SK-N-SH treated with all-trans-retinoic acid at 6 μM for 48 hours (cell line): ENCODE measurements at regions not wholly inside any gene's neighbourhood (a gene's known extent, or its start where the extent isn't known, plus 50 kb on each side); places are given as distances from the start of the nearest gene placed in this dataset.

Experiments used
- ATAC-seq: fragments of 200-7000 bp; cut with Tn5 transposase; 3 replicates; pipeline ENCODE4 v1.9.1; 2020; ENCODE audit warnings: mild to moderate bottlenecking, moderate library complexity
- ARNTL ChIP-seq: fragments of 450-650 bp; formaldehyde crosslinking; IDR thresholded peaks from 2 replicates; pipeline ENCODE4 v1.5.0; 2020; ENCODE audit warnings: low read depth, mild to moderate bottlenecking, moderate library complexity, borderline replicate concordance
- BACH2 ChIP-seq: fragments of 250-450 bp; sonication (Bioruptor Pico); IDR thresholded peaks from 2 replicates; pipeline ENCODE4 v1.9.0; 2021; ENCODE audit warnings: mild to moderate bottlenecking, borderline replicate concordance
- GLIS3 ChIP-seq: fragments of 250-450 bp; sonication (Bioruptor Pico); IDR thresholded peaks from 2 replicates; pipeline ENCODE4 v1.5.0; 2020; ENCODE audit warnings: mild to moderate bottlenecking, moderate library complexity
- ISL1 ChIP-seq: fragments of 250-450 bp; sonication (Bioruptor Pico); IDR thresholded peaks from 2 replicates; pipeline ENCODE4 v2.1.2; 2022; ENCODE audit warnings: mild to moderate bottlenecking, moderate library complexity
- PPARA ChIP-seq: fragments of 250-450 bp; sonication (Bioruptor Pico); IDR thresholded peaks from 2 replicates; pipeline ENCODE4 v1.5.0; 2020; ENCODE audit warnings: mild to moderate bottlenecking, borderline replicate concordance
- RARB ChIP-seq: fragments of 250-450 bp; sonication (Bioruptor Pico); IDR thresholded peaks from 2 replicates; pipeline ENCODE4 v1.8.0; 2021; ENCODE audit warnings: mild to moderate bottlenecking, moderate library complexity
- SNAI2 ChIP-seq: fragments of 250-450 bp; sonication (Bioruptor Pico); IDR thresholded peaks from 2 replicates; pipeline ENCODE4 v1.5.0; 2020; ENCODE audit warnings: mild to moderate bottlenecking, moderate library complexity
- TCF4 ChIP-seq: fragments of 250-450 bp; sonication (Bioruptor Pico); IDR thresholded peaks from 2 replicates; pipeline ENCODE4 v1.8.0; 2021; ENCODE audit warnings: mild to moderate bottlenecking, moderate library complexity, borderline replicate concordance
- TOX ChIP-seq: fragments of 250-450 bp; sonication (Bioruptor Pico); IDR thresholded peaks from 2 replicates; pipeline ENCODE4 v1.8.0; 2021; ENCODE audit warnings: mild to moderate bottlenecking, moderate library complexity, borderline replicate concordance
- ZC3H10 ChIP-seq: fragments of 250-450 bp; sonication (Bioruptor Pico); IDR thresholded peaks from 2 replicates; pipeline ENCODE4 v1.5.1; 2021; ENCODE audit warnings: mild to moderate bottlenecking, moderate library complexity
- ZFP3 ChIP-seq: fragments of 250-450 bp; sonication (Bioruptor Pico); IDR thresholded peaks from 2 replicates; pipeline ENCODE4 v1.5.0; 2020; ENCODE audit warnings: mild to moderate bottlenecking, moderate library complexity
- ZFP30 ChIP-seq: fragments of 450-650 bp; formaldehyde crosslinking; IDR thresholded peaks from 2 replicates; pipeline ENCODE4 v1.5.0; 2022; ENCODE audit warnings: mild to moderate bottlenecking, moderate library complexity
- ZNF565 ChIP-seq: fragments of 450-650 bp; formaldehyde crosslinking; conservative IDR thresholded peaks from 2 replicates; pipeline ENCODE4 v1.5.0; 2020; ENCODE audit warnings: low read depth, mild to moderate bottlenecking, moderate library complexity
- TF ChIP-seq, protein P1 (sequence below): fragments of 250-450 bp; sonication (Bioruptor Pico); IDR thresholded peaks from 2 replicates; pipeline ENCODE4 v1.8.0; 2021; ENCODE audit warnings: low read depth, mild to moderate bottlenecking, moderate library complexity, borderline replicate concordance
- TF ChIP-seq, protein P2 (sequence below): fragments of 250-450 bp; sonication (Bioruptor Pico); IDR thresholded peaks from 2 replicates; pipeline ENCODE4 v1.5.0; 2020; ENCODE audit warnings: mild to moderate bottlenecking, moderate library complexity
- TF ChIP-seq, protein P3 (sequence below): fragments of 250-450 bp; sonication (Bioruptor Pico); IDR thresholded peaks from 2 replicates; pipeline ENCODE4 v1.8.0; 2020; ENCODE audit warnings: mild to moderate bottlenecking, moderate library complexity, borderline replicate concordance
- TF ChIP-seq, protein P4 (sequence below): fragments of 250-450 bp; sonication (Bioruptor Pico); IDR thresholded peaks from 2 replicates; pipeline ENCODE4 v1.5.1; 2021; ENCODE audit warnings: mild to moderate bottlenecking, moderate library complexity
- TF ChIP-seq, protein P5 (sequence below): fragments of 250-450 bp; sonication (Bioruptor Pico); IDR thresholded peaks from 2 replicates; pipeline ENCODE4 v1.5.1; 2020; ENCODE audit warnings: low read depth, mild to moderate bottlenecking, moderate library complexity

DNA sequence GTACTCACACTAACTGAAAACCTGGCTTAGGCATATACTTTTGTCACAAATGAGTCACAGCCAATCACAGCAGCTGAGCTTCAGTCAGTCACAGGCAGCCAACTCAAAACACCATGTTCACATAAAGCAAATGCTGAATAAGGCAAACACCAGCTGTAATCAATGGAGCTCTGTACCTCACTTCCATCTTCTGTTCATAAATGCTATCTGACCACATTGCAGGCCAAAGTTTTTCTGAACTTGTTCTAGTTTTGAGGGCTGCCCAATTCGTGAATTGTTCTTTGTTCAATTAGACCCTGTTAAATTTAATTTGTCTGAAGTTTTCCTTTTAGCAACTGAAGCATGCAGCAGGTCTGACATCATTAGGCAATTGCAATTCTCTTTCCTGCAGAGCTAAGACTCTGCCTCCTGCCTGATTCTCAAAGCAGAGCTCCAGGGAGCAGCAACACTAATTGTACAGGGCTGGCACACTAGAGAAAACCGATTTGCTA lies 129.9 kb downstream of the WIF1 start:
- TF ChIP-seq ZNF565 (CRISPR knock-in tag) = no peak
- TF ChIP-seq ZC3H10 (CRISPR knock-in tag) = no peak
- TF ChIP-seq, protein P1, sequence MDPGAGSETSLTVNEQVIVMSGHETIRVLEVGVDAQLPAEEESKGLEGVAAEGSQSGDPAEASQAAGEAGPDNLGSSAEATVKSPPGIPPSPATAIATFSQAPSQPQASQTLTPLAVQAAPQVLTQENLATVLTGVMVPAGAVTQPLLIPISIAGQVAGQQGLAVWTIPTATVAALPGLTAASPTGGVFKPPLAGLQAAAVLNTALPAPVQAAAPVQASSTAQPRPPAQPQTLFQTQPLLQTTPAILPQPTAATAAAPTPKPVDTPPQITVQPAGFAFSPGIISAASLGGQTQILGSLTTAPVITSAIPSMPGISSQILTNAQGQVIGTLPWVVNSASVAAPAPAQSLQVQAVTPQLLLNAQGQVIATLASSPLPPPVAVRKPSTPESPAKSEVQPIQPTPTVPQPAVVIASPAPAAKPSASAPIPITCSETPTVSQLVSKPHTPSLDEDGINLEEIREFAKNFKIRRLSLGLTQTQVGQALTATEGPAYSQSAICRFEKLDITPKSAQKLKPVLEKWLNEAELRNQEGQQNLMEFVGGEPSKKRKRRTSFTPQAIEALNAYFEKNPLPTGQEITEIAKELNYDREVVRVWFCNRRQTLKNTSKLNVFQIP (CRISPR knock-in tag) = no peak
- TF ChIP-seq, protein P2, sequence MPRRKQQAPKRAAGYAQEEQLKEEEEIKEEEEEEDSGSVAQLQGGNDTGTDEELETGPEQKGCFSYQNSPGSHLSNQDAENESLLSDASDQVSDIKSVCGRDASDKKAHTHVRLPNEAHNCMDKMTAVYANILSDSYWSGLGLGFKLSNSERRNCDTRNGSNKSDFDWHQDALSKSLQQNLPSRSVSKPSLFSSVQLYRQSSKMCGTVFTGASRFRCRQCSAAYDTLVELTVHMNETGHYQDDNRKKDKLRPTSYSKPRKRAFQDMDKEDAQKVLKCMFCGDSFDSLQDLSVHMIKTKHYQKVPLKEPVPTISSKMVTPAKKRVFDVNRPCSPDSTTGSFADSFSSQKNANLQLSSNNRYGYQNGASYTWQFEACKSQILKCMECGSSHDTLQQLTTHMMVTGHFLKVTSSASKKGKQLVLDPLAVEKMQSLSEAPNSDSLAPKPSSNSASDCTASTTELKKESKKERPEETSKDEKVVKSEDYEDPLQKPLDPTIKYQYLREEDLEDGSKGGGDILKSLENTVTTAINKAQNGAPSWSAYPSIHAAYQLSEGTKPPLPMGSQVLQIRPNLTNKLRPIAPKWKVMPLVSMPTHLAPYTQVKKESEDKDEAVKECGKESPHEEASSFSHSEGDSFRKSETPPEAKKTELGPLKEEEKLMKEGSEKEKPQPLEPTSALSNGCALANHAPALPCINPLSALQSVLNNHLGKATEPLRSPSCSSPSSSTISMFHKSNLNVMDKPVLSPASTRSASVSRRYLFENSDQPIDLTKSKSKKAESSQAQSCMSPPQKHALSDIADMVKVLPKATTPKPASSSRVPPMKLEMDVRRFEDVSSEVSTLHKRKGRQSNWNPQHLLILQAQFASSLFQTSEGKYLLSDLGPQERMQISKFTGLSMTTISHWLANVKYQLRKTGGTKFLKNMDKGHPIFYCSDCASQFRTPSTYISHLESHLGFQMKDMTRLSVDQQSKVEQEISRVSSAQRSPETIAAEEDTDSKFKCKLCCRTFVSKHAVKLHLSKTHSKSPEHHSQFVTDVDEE (CRISPR knock-in tag) = no peak
- no peak for TF ChIP-seq ZFP3 (CRISPR knock-in tag)
- no peak for TF ChIP-seq RARB (CRISPR knock-in tag)
- TF ChIP-seq, protein P3, sequence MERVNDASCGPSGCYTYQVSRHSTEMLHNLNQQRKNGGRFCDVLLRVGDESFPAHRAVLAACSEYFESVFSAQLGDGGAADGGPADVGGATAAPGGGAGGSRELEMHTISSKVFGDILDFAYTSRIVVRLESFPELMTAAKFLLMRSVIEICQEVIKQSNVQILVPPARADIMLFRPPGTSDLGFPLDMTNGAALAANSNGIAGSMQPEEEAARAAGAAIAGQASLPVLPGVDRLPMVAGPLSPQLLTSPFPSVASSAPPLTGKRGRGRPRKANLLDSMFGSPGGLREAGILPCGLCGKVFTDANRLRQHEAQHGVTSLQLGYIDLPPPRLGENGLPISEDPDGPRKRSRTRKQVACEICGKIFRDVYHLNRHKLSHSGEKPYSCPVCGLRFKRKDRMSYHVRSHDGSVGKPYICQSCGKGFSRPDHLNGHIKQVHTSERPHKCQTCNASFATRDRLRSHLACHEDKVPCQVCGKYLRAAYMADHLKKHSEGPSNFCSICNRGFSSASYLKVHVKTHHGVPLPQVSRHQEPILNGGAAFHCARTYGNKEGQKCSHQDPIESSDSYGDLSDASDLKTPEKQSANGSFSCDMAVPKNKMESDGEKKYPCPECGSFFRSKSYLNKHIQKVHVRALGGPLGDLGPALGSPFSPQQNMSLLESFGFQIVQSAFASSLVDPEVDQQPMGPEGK (CRISPR knock-in tag) = no peak

DNA sequence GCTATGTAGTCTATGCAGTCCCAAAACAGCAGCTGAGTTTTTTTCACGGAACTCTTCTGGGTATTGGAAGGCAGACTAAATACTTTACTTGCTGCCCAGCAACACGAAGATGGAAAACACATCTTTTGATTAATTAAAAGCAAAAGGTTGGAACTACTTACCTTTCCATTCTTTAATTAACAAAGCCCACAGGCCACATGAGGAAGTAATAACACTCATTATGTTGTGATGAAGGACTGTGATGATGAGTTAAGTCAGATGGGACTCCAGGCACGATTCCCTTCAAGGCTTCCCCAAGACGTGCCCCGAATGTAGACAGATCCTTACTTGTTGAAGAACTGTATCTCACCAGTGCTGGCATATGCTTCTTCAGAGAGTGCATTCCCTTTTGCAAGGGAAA lies 129.0 kb downstream of the WIF1 start:
- no peak for ATAC-seq

More for the DNA sequence above, 129.9 kb downstream of the WIF1 start:
- ATAC-seq = no peak

DNA sequence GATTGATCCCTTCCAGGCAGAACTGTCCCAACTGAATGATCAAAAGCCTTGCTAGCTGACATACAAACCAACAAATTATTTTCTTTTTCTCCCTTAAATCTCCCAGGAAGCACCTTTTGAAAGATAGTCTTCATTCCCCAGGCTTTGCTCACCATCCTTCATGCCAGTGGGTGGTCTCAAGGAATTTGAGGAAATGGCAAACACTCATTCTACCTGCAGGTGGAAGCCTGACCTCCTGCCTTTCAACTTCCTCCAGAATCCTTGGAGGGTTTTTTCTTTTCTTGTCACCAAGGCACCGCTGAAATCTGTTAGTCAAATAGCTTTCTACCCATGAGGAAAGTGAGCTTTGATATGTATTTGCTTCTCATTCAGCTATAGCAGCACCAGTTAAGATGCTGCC lies 128.5 kb downstream of the WIF1 start:
- no peak for ATAC-seq
- no peak for TF ChIP-seq ISL1
- TF ChIP-seq, protein P1 (CRISPR knock-in tag) = no peak
- TF ChIP-seq SNAI2 (CRISPR knock-in tag) = no peak
- TF ChIP-seq TCF4 (CRISPR knock-in tag) = no peak
- no peak for TF ChIP-seq GLIS3
- no peak for TF ChIP-seq BACH2
- no peak for TF ChIP-seq ARNTL
- no peak for TF ChIP-seq ZFP30 (CRISPR knock-in tag)
- no peak for TF ChIP-seq ZC3H10 (CRISPR knock-in tag)

More for the DNA sequence above, 129.0 kb downstream of the WIF1 start:
- no peak for TF ChIP-seq TOX (CRISPR knock-in tag)
- TF ChIP-seq, protein P4, sequence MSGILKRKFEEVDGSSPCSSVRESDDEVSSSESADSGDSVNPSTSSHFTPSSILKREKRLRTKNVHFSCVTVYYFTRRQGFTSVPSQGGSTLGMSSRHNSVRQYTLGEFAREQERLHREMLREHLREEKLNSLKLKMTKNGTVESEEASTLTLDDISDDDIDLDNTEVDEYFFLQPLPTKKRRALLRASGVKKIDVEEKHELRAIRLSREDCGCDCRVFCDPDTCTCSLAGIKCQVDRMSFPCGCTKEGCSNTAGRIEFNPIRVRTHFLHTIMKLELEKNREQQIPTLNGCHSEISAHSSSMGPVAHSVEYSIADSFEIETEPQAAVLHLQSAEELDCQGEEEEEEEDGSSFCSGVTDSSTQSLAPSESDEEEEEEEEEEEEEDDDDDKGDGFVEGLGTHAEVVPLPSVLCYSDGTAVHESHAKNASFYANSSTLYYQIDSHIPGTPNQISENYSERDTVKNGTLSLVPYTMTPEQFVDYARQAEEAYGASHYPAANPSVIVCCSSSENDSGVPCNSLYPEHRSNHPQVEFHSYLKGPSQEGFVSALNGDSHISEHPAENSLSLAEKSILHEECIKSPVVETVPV (CRISPR knock-in tag) = no peak
- TF ChIP-seq, protein P2 (CRISPR knock-in tag) = no peak
- TF ChIP-seq ZFP30 (CRISPR knock-in tag) = no peak
- no peak for TF ChIP-seq ARNTL
- TF ChIP-seq, protein P5, sequence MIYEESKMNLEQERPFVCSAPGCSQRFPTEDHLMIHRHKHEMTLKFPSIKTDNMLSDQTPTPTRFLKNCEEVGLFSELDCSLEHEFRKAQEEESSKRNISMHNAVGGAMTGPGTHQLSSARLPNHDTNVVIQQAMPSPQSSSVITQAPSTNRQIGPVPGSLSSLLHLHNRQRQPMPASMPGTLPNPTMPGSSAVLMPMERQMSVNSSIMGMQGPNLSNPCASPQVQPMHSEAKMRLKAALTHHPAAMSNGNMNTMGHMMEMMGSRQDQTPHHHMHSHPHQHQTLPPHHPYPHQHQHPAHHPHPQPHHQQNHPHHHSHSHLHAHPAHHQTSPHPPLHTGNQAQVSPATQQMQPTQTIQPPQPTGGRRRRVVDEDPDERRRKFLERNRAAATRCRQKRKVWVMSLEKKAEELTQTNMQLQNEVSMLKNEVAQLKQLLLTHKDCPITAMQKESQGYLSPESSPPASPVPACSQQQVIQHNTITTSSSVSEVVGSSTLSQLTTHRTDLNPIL (CRISPR knock-in tag) = no peak
- TF ChIP-seq SNAI2 (CRISPR knock-in tag) = no peak
- no peak for TF ChIP-seq TCF4 (CRISPR knock-in tag)
- TF ChIP-seq GLIS3 = no peak
- TF ChIP-seq ZFP3 (CRISPR knock-in tag) = no peak
- no peak for TF ChIP-seq PPARA
- TF ChIP-seq ZC3H10 (CRISPR knock-in tag) = no peak
- no peak for TF ChIP-seq ZNF565 (CRISPR knock-in tag)
- TF ChIP-seq ISL1 = no peak
